Astrocyte (in vitro differentiated cells and primary cell): ENCODE measurements at regions not wholly inside any gene's neighbourhood (a gene's known extent, or its start where the extent isn't known, plus 50 kb on each side); places are given as distances from the start of the nearest gene placed in this dataset.

Source experiments
- EZH2 ChIP-seq: IDR thresholded peaks from 2 replicates; pipeline ENCODE4 v1.6.1; 2012; ENCODE audit warnings: mild to moderate bottlenecking, low read length, inconsistent platforms; ENCODE audit not compliant: insufficient read depth
- TF ChIP-seq, protein P1 (sequence below): IDR thresholded peaks from 2 replicates; pipeline ENCODE4 v1.5.1; 2011; ENCODE audit warnings: low read depth, mild to moderate bottlenecking, inconsistent platforms, low read length, moderate library complexity; ENCODE audit not compliant: insufficient read depth

DNA sequence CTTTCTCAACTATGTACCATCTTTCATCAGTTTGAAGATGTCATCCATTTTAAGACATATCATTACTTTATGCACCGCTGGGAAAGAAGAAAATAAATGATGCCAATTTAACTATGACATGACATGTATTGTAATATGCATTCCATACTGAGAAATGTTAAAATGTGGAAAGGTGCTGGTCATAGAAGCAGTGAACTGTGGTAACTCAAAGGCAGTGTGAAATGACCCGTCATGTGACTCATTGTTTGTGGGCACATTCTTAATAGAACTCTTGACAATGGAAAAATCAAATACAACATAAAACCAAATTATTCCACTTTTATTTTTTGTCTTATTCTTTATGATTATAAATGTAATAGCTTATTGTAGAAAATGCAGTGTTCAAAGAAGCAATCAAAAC is 455.0 kb upstream of the ST6GAL2 start:
- TF ChIP-seq, protein P1, sequence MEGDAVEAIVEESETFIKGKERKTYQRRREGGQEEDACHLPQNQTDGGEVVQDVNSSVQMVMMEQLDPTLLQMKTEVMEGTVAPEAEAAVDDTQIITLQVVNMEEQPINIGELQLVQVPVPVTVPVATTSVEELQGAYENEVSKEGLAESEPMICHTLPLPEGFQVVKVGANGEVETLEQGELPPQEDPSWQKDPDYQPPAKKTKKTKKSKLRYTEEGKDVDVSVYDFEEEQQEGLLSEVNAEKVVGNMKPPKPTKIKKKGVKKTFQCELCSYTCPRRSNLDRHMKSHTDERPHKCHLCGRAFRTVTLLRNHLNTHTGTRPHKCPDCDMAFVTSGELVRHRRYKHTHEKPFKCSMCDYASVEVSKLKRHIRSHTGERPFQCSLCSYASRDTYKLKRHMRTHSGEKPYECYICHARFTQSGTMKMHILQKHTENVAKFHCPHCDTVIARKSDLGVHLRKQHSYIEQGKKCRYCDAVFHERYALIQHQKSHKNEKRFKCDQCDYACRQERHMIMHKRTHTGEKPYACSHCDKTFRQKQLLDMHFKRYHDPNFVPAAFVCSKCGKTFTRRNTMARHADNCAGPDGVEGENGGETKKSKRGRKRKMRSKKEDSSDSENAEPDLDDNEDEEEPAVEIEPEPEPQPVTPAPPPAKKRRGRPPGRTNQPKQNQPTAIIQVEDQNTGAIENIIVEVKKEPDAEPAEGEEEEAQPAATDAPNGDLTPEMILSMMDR = no peak
- TF ChIP-seq EZH2 = no peak
